ENCODE measurements at regions not wholly inside any gene's neighbourhood (a gene's known extent, or its start where the extent isn't known, plus 50 kb on each side); places are given as distances from the start of the nearest gene placed in this dataset.

DNA sequence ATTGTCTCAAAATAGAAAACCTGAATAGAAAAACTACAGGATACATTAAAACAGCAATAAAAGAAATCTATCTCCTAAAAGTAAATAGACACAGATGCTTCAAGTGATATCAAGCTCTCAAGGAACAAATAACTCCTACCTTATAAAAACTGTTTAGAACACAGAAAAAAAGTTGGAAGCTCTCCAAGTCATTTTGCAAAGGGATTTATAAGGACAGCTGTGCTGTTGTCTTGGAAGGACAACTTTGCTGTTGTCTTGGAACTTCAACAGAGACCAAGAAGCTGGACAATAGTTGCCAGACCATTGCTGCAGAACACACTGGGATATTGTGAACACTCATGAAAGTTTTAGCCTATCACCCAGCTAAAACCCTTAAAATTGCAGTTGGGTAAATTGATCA, 780.7 kb downstream of the FLRT2 start:
- Histone ChIP-seq H3K9ac (ENCODE audit: low read depth, low read length) (no peak overlapping the region), H3K9me3 (ENCODE audit: control insufficient read depth, insufficient read depth, low read length) (no peaks in the 10 kb centered on the region), H3K4me1 (ENCODE audit: insufficient read depth, low read length) (peaks cover 3% of the 10 kb centered on the region; the same call in 1 of the 2 replicates), H3K36me3 (ENCODE audit: insufficient read depth, low read length) (no peaks in the 10 kb centered on the region)

DNA sequence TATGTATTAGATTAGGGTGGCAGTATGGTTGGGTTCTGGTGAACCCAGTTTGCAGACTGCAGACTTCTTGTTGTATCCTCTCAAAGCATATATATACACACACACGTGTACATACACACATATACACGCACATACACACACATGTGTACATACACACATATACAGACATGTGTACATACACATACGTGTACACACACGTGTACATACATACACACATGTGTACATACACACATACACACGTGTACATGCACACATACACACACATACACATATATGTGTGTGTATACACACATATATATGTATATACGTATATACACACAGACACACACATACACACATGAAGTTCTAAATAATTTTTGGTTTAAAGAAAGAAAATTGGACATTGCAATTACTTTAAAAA, 780.2 kb downstream of the FLRT2 start:
- Histone ChIP-seq H3K9ac (ENCODE audit: low read depth, low read length) (no peak overlapping the region), H3K4me1 (ENCODE audit: insufficient read depth, low read length) (peaks cover 3% of the 10 kb centered on the region; the same call in 1 of the 2 replicates), H3K9me3 (ENCODE audit: control insufficient read depth, insufficient read depth, low read length) (no peaks in the 10 kb centered on the region)

DNA sequence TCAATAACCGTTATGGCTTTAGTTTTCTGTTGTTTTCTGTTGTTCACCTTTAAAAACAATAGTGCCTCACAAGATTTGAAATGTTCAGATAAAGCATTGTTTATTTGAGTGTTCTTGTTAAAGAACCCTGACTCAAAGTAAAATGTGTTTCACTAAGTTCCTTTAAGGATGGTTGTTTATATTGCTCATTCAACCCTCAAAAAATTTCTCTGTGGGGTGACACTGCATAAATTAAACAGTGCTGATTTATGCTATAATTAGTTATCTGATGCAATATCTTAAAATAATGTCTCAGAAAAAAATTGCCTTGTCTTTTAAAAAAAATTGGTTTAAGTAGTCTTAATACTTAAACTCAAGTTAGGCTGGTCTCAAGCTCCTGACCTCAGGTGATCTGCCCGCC, 775.1 kb downstream of the FLRT2 start:
- H3K9ac ChIP-seq (ENCODE audit: low read depth, low read length) = no peak overlapping the region
- H3K9me3 ChIP-seq (ENCODE audit: control insufficient read depth, insufficient read depth, low read length) = no peaks in the 10 kb centered on the region
- no peaks in the 10 kb centered on the region for H3K36me3 ChIP-seq (ENCODE audit: insufficient read depth, low read length)
- no peaks in the 10 kb centered on the region for H3K4me1 ChIP-seq (ENCODE audit: insufficient read depth, low read length)

More for the DNA sequence above, 780.2 kb downstream of the FLRT2 start:
- no peaks in the 10 kb centered on the region for H3K36me3 ChIP-seq (ENCODE audit: insufficient read depth, low read length)

DNA sequence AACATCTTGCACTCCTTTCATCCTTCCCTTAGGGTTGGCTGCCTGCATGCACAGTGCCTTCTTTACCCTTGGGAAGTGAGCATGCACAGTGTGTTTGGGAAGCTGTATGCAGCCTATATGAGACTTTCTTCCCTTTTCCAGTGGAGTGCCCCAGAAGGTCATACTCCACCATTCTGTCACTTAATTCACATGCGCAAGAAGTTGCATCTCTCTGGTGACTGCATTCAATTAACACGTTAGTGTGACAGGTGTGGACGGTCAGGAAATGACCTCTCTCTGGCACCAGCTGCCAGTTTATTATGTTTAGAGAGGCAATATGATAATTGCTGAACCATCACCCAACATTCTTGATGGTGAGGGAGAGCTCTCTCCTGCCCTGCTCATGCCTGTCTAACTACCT, 770.0 kb downstream of the FLRT2 start:
- H3K9me3 ChIP-seq (ENCODE audit: control insufficient read depth, insufficient read depth, low read length) = no peaks in the 10 kb centered on the region
- peaks cover 8% of the 10 kb centered on the region; the same call in 1 of the 2 replicates for H3K4me1 ChIP-seq (ENCODE audit: insufficient read depth, low read length)
- no peaks in the 10 kb centered on the region for H3K36me3 ChIP-seq (ENCODE audit: insufficient read depth, low read length)
- no peak overlapping the region for H3K9ac ChIP-seq (ENCODE audit: low read depth, low read length)

GRCh38 chr14:86296173-86296572, 766.2 kb downstream of the FLRT2 start:
- no peaks in the 10 kb centered on the region for H3K36me3 ChIP-seq (ENCODE audit: insufficient read depth, low read length)
- no peak overlapping the region for H3K9ac ChIP-seq (ENCODE audit: low read depth, low read length)
- no peaks in the 10 kb centered on the region for H3K9me3 ChIP-seq (ENCODE audit: control insufficient read depth, insufficient read depth, low read length)
- peaks cover 8% of the 10 kb centered on the region; the same call in 1 of the 2 replicates for H3K4me1 ChIP-seq (ENCODE audit: insufficient read depth, low read length)

DNA sequence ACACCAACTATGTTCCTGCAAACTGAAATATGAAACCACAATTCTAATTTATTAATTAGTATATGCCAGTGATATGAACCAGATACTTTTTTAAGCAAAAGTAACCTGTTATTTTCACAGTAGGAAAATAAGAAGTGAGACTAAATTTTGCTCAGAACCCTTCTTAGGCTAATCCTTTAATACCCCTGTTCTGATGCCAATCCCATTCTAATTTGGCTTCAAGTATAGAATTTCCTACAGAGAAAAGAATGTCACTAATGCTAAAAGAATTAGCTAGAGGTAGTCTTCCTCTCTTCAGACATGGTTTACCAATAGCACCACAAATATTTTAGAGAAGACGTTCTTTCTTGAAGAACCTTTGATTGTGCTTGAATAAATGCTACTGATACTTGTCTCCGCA, 758.4 kb downstream of the FLRT2 start:
- Histone ChIP-seq H3K4me1 (ENCODE audit: insufficient read depth, low read length) (peaks cover 6% of the 10 kb centered on the region; the same call in 1 of the 2 replicates), H3K9me3 (ENCODE audit: control insufficient read depth, insufficient read depth, low read length) (no peaks in the 10 kb centered on the region), H3K9ac (ENCODE audit: low read depth, low read length) (no peak overlapping the region), H3K36me3 (ENCODE audit: insufficient read depth, low read length) (no peaks in the 10 kb centered on the region)

DNA sequence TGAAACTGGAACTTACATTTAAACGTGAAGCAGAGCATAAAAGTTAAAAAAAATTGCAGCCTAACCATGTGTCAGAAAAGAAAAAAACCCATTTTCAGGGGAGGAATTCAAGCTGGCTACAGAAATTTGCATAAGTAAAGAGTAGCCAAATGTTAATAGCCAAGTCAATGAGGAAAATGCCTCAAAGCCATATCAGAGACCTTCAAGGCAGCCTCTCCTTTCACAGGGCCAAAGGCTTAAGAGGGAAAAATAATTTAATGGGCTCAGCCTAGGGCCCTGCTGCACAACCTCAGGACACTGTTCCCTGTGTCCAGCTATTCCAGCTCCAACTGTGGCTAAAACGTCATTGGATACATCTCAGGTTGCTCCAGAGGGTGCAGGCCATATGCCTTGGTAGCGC, 749.5 kb downstream of the FLRT2 start:
- Histone ChIP-seq H3K4me1 (ENCODE audit: insufficient read depth, low read length) (peaks cover 6% of the 10 kb centered on the region; the same call in 1 of the 2 replicates), H3K36me3 (ENCODE audit: insufficient read depth, low read length) (no peaks in the 10 kb centered on the region), H3K9me3 (ENCODE audit: control insufficient read depth, insufficient read depth, low read length) (peaks cover 12% of the 10 kb centered on the region), H3K9ac (ENCODE audit: low read depth, low read length) (no peak overlapping the region)

DNA sequence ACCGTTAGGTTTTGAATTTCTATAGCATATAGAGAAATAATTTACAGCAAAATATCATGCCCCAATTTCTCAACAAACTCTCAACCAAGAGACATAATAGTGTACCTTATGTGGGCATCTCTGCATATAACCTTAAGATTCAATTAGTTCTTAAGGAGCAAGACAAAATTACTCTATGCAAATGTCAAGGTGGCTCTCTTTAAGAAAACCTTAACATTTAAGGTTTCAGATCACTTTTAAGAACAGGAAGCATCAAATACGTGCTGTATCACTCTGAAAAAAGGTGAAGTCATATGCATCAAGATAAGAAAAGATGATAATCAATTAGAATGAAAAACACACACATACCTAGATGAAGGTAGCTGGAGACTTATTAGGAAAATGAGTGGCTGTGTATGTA, 728.0 kb downstream of the FLRT2 start:
- Histone ChIP-seq H3K36me3 (ENCODE audit: insufficient read depth, low read length) (no peaks in the 10 kb centered on the region), H3K9me3 (ENCODE audit: control insufficient read depth, insufficient read depth, low read length) (no peaks in the 10 kb centered on the region), H3K9ac (ENCODE audit: low read depth, low read length) (no peak overlapping the region)

DNA sequence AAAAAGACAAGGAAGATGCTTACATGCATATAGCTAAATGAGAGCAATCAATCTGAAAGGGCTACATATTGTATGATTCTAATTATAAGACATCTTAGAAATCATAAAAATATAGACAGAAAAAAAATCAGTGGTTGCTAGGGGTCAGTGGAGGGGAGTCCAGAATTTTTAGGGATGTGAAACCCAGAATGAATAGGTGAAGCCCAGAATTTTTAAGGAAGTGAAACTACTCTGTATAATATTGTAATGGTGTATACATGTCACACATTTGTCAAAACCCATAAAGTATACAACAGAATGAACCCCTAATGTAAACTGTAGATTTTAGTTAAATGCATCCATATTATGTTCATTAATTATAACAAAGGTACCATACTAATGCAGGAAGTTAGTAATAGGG, 713.2 kb downstream of the FLRT2 start:
- Histone ChIP-seq H3K36me3 (ENCODE audit: insufficient read depth, low read length) (no peaks in the 10 kb centered on the region), H3K9ac (ENCODE audit: low read depth, low read length) (no peak overlapping the region), H3K9me3 (ENCODE audit: control insufficient read depth, insufficient read depth, low read length) (no peaks in the 10 kb centered on the region), H3K4me1 (ENCODE audit: insufficient read depth, low read length) (no peaks in the 10 kb centered on the region)

More for the DNA sequence above, 728.0 kb downstream of the FLRT2 start:
- no peaks in the 10 kb centered on the region for H3K4me1 ChIP-seq (ENCODE audit: insufficient read depth, low read length)

GRCh38 chr14:86237733-86238132, 707.8 kb downstream of the FLRT2 start:
- Histone ChIP-seq H3K36me3 (ENCODE audit: insufficient read depth, low read length) (no peaks in the 10 kb centered on the region), H3K4me1 (ENCODE audit: insufficient read depth, low read length) (no peaks in the 10 kb centered on the region), H3K9ac (ENCODE audit: low read depth, low read length) (no peak overlapping the region), H3K9me3 (ENCODE audit: control insufficient read depth, insufficient read depth, low read length) (no peaks in the 10 kb centered on the region)

DNA sequence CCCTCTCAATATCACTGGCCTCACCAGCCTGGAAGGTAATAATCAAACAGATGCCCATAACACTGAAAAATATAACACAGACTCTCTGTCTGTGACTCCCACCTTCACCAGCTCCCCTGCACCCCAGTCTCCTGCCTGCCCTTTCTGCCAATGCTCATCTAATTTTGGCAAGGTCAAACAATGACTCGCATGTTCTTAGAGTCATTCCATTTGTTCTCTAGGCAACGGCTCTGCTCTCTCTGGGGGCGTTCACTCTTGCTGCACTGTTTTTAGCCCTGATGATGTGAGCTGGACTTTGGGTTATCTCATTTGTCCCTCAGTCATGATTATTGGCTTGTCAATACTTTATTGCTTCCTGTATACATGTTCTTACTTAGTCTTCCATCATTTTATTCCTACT, 691.8 kb downstream of the FLRT2 start:
- no peaks in the 10 kb centered on the region for H3K9me3 ChIP-seq (ENCODE audit: control insufficient read depth, insufficient read depth, low read length)
- H3K36me3 ChIP-seq (ENCODE audit: insufficient read depth, low read length) = no peaks in the 10 kb centered on the region
- peaks cover 3% of the 10 kb centered on the region; the same call in 1 of the 2 replicates for H3K4me1 ChIP-seq (ENCODE audit: insufficient read depth, low read length)
- H3K9ac ChIP-seq (ENCODE audit: low read depth, low read length) = no peak overlapping the region

- Histone ChIP-seq H3K9me3 (ENCODE audit: control insufficient read depth, insufficient read depth, low read length) (no peaks in the 10 kb centered on the region), H3K4me1 (ENCODE audit: insufficient read depth, low read length) (peaks cover 3% of the 10 kb centered on the region; the same call in 1 of the 2 replicates), H3K36me3 (ENCODE audit: insufficient read depth, low read length) (no peaks in the 10 kb centered on the region), H3K9ac (ENCODE audit: low read depth, low read length) (no peak overlapping the region)
These were observed 691.1 kb downstream of the FLRT2 start for GRCh38 chr14:86221000-86221399.

DNA sequence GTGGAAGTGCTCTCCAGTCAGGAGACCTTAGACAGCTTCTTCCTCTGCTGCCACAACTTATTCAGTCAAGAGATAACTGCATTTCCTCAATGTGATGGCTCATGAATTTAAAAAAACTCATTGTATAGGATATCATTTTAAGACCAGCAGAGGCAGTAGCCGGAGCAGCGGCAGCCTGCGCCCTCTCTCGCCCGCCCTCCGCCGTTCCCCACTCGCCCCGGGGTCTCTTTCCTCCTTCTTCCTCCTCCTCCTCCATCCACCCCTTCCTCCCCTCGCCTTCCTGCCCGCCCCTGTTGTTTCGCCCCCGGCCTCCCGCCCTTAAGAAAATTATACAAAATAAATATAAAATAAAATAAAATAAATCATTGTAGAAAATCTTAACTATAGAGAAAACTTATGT, 687.6 kb downstream of the FLRT2 start:
- H3K4me1 ChIP-seq (ENCODE audit: insufficient read depth, low read length) = peaks cover 3% of the 10 kb centered on the region; the same call in 1 of the 2 replicates
- H3K9me3 ChIP-seq (ENCODE audit: control insufficient read depth, insufficient read depth, low read length) = no peaks in the 10 kb centered on the region
- H3K36me3 ChIP-seq (ENCODE audit: insufficient read depth, low read length) = no peaks in the 10 kb centered on the region
- H3K9ac ChIP-seq (ENCODE audit: low read depth, low read length) = no peak overlapping the region

- Histone ChIP-seq H3K9me3 (ENCODE audit: control insufficient read depth, insufficient read depth, low read length) (no peaks in the 10 kb centered on the region), H3K4me1 (ENCODE audit: insufficient read depth, low read length) (no peaks in the 10 kb centered on the region), H3K9ac (ENCODE audit: low read depth, low read length) (no peak overlapping the region), H3K36me3 (ENCODE audit: insufficient read depth, low read length) (no peaks in the 10 kb centered on the region)
These were observed 673.9 kb downstream of the FLRT2 start for GRCh38 chr14:86203843-86204242.

DNA sequence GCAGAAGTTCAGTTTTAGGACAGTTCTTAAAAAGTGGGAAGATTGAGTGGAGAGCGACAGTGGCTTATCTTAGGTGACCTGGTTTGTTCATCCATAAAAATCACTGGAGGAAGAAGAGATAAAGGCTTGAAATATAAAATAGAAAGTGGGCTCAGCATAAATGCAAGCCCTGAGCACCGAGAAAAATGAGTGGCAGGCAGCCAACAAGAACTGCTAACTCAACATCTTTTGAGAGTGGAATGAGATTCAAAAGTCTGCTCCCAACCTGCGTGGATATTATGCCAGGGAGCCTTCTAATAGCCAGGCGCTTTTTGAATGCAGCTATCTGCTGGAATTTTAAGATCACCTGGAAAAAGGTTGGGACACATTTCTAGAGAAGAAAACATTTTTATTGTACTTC, 666.5 kb downstream of the FLRT2 start:
- no peak overlapping the region for H3K9ac ChIP-seq (ENCODE audit: low read depth, low read length)
- H3K36me3 ChIP-seq (ENCODE audit: insufficient read depth, low read length) = no peaks in the 10 kb centered on the region
- no peaks in the 10 kb centered on the region for H3K4me1 ChIP-seq (ENCODE audit: insufficient read depth, low read length)
- no peaks in the 10 kb centered on the region for H3K9me3 ChIP-seq (ENCODE audit: control insufficient read depth, insufficient read depth, low read length)

DNA sequence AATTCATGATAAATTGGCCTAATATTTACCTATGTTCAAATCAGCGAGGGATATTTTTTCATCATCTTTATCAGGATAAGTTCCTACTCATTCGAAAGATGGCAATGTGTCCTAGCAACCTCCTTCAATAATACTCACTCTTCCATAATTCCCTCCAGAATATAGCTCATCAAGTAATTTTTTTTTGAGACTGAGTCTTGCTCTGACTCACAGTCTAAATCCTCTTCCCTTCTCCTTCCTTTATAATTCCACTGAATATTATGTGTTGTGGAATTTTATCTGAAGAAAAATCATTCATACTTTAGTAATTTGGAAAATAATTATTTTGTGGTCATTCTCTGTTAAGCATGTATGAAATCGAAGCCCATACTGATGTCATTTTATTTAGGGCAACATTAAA, 663.8 kb downstream of the FLRT2 start:
- no peaks in the 10 kb centered on the region for H3K9me3 ChIP-seq (ENCODE audit: control insufficient read depth, insufficient read depth, low read length)
- no peaks in the 10 kb centered on the region for H3K36me3 ChIP-seq (ENCODE audit: insufficient read depth, low read length)
- H3K9ac ChIP-seq (ENCODE audit: low read depth, low read length) = no peak overlapping the region
- H3K4me1 ChIP-seq (ENCODE audit: insufficient read depth, low read length) = no peaks in the 10 kb centered on the region

Data from ES-I3 (cell line).